Small intestine (tissue), 7 donors: ENCODE measurements at regions not wholly inside any gene's neighbourhood (a gene's known extent, or its start where the extent isn't known, plus 50 kb on each side); places are given as distances from the start of the nearest gene placed in this dataset.
"Not testable (repeated sequence)": the region's sequence is repeated elsewhere in the genome, so short reads cannot be mapped to it uniquely, and the experiment has no call there.

Experiments
- DNase-seq, 2 donors: peaks; one replicate each; pipeline versions ENCODE4 v3.0.0 to v3.0.0-alpha.2; 2013
- FAIRE-seq: peaks from 2 replicates; lab custom pipeline; 2012; peaks lifted over from hg19 to GRCh38; lab: Jason Lieb, UNC
- H3K27ac ChIP-seq, 3 donors: one replicate each; pipeline ENCODE4 v1.5.1; 2013; ENCODE audit warnings: low read length in 2 of 3, mild to moderate bottlenecking in 2 of 3, control low read depth in 1 of 3, inconsistent platforms in 1 of 3, low read depth in 1 of 3, moderate library complexity in 1 of 3
- H3K27me3 ChIP-seq, 3 donors: one replicate each; pipeline ENCODE4 v1.6.1; 2013; ENCODE audit warnings: low read length in 3 of 3, inconsistent platforms in 1 of 3; ENCODE audit not compliant: control insufficient read depth in 3 of 3, insufficient read depth in 3 of 3
- H3K36me3 ChIP-seq, 3 donors: one replicate each; pipeline ENCODE4 v1.6.1; 2013; ENCODE audit warnings: low read length in 3 of 3, inconsistent platforms in 1 of 3, low read depth in 1 of 3, mild to moderate bottlenecking in 1 of 3, moderate library complexity in 1 of 3; ENCODE audit not compliant: control insufficient read depth in 3 of 3, insufficient read depth in 2 of 3
- H3K4me1 ChIP-seq, 3 donors: one replicate each; pipeline ENCODE4 v1.6.1; 2013; ENCODE audit warnings: low read length in 2 of 3, inconsistent platforms in 1 of 3, low read depth in 1 of 3, mild to moderate bottlenecking in 1 of 3, moderate library complexity in 1 of 3; ENCODE audit not compliant: control insufficient read depth in 3 of 3, insufficient read depth in 2 of 3
- H3K4me3 ChIP-seq, 3 donors: one replicate each; pipeline ENCODE4 v1.5.1; 2013; ENCODE audit warnings: low read length in 3 of 3, control low read depth in 1 of 3, inconsistent platforms in 1 of 3, low read depth in 1 of 3, mild to moderate bottlenecking in 1 of 3, moderate library complexity in 1 of 3
- H3K9me3 ChIP-seq, 2 donors: one replicate each; pipeline ENCODE4 v1.6.1; 2013; ENCODE audit warnings: low read depth in 1 of 2, low read length in 1 of 2; ENCODE audit not compliant: control insufficient read depth in 2 of 2, insufficient read depth in 1 of 2
- WGBS, 3 donors: extraction: QIAGEN DNeasy Blood & Tissue Kit; methylation state at CpG; one replicate each; pipeline ENCODE4 v1.1.7; 2013; 5-methylcytosine and 5-hydroxymethylcytosine counted together
- donor health status: healthy with polysubstance abuse.
- donor health status: control.
- donor health status: control.
- donor health status: Bipolar disorder and iron deficiency.
- donor health status: healthy.

DNA sequence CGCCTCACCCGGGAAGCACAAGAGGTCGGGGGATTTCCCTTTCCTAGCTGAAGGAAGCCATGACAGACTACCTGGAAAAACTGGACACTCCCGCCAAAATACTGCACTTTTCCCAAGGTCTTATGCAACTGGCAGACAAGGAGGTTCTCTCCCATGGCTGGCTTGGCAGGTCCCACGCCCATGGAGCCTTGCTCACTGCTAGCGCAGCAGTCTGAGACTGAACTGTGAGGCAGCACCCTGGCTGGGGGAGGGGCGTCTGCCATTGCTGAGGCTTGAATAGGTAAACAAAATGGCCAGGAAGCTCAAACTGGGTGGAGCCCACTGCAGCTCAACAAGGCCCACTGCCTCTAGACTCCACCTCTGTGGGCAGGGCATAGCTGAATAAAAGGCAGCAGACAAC lies 92.1 kb downstream of the C4BPA start:
- not testable (repeated sequence) for DNase-seq, H3K4me1 ChIP-seq, H3K27me3 ChIP-seq, H3K4me3 ChIP-seq, H3K9me3 ChIP-seq, H3K36me3 ChIP-seq, FAIRE-seq, H3K27ac ChIP-seq
- 87 to 94% (median 92%) methylated on average over 7 of the region's 7 CpGs for WGBS, 3 donors

DNA sequence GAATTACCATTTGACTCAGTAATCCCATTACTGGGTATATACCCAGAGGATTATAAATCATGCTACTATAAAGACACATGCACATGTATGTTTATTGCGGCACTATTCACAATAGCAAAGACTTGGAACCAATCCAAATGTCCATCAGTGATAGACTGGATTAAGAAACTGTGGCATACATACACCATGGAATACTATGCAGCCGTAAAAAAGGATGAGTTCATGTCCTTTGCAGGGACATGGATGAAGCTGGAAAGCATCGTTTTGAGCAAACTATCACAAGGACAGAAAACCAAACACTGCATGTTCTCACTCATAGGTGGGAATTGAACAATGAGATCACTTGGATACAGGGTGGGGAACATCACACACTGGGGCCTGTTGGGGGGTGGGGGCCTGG lies 97.5 kb downstream of the C4BPA start:
- FAIRE-seq, H3K9me3 ChIP-seq: not testable (repeated sequence)
- 85 to 97% (median 92%) methylated on average over 3 of the region's 3 CpGs for WGBS, 3 donors

DNA sequence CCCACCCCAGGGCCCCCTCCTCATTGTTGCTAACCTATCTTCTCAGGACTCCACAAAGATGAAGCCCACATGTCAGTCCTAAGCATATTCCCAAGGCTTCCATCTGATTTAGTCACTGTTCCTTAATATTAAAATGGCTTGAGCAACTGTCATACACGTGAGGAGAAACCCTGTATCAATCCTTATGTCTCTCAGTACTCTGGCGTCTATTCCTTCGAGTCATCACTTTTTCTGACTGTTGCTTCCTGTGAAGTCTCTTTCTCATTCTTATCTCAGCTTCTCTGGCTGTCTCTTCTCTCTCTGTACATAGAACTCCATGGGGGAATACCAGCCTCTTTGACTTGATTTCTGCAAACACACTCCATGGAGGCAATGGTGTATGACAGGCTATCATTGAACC lies 98.4 kb downstream of the C4BPA start:
- no peak for FAIRE-seq
- 65 to 89% (median 76%) methylated on average over 3 of the region's 3 CpGs for WGBS, 3 donors
- no peaks in the 10 kb centered on the region for H3K4me1 ChIP-seq

More for the DNA sequence above, 97.5 kb downstream of the C4BPA start:
- not testable (repeated sequence) for H3K4me3 ChIP-seq, H3K27ac ChIP-seq, H3K36me3 ChIP-seq, DNase-seq, H3K4me1 ChIP-seq, H3K27me3 ChIP-seq

DNA sequence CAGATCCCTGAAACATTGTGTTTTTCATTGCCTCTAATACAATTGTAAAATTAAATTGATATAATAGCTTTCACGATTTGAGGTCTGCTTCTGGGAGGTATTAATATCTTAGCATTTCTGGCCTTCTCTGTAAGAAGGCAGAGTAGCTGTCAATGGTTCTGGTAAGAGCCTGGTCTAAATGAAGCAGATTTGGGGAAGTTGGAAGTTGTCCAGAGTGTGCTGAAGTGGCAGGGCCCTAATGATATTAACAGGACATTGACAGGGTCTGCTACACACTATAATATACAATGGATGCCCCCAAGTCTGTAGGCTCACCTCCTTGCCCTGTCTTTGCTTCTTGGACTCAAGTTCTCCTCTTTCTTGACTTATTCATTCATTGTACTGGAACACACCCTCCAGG lies 99.5 kb downstream of the C4BPA start:
- no peaks in the 10 kb centered on the region for H3K27me3 ChIP-seq
- H3K36me3 ChIP-seq, result no peaks in the 10 kb centered on the region
- no peaks in the 10 kb centered on the region for H3K4me1 ChIP-seq
- H3K4me3 ChIP-seq, result no peak overlapping the region
- FAIRE-seq (no peak), DNase-seq (no peak)
- no peak overlapping the region for H3K27ac ChIP-seq
- WGBS, 3 donors, result 90 to 91% (median 91%) methylated on average over 1 of the region's 1 CpG
- peaks cover 0 to 3% of the 10 kb centered on the region in 2 donors for H3K9me3 ChIP-seq

More for the DNA sequence above, 98.4 kb downstream of the C4BPA start:
- no peaks in the 10 kb centered on the region for H3K36me3 ChIP-seq
- H3K27me3 ChIP-seq, result no peaks in the 10 kb centered on the region
- peaks cover 0 to 3% of the 10 kb centered on the region in 2 donors for H3K9me3 ChIP-seq
- DNase-seq, result no peak
- H3K4me3 ChIP-seq, result no peak overlapping the region
- H3K27ac ChIP-seq, result no peak overlapping the region

DNA sequence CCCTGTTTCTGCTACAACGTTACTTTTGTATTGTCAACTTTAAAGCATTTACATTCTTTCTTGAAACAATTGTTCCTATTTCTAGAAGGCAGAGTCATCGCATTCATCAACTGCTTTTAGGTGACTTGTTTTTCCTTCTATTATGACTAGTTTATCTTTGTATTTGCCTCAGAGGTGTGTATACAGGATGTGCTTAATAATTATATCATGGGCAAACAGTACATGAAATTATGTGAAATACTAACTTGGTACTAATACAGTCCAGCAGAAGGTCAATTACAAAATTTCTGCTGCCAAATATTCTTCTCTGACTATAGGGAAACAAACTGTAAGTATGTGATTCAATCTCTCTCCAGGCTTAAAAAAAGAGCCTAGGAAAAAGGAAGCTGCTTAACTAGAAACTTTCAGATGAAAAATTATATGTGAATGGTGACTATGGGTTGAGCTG lies 101.6 kb downstream of the C4BPA start:
- H3K27ac ChIP-seq, result peak overlapping the region in 1 of 3 donors; percentile 50

DNA sequence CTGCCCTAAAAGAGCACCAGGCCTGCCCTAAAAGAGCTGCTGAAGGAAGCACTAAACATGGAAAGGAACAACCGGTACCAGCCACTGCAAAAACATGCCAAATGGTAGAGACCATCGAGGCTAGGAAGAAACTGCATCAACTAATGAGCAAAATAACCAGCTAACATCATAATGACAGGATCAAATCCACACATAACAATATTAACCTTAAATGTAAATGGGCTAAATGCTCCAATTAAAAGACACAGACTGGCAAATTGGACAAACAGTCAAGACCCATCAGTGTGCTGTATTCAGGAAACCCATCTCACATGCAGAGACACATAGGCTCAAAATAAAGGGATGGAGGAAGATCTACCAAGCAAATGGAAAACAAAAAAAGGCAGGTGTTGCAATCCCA lies 104.7 kb downstream of the C4BPA start:
- H3K27me3 ChIP-seq, H3K36me3 ChIP-seq, FAIRE-seq, DNase-seq, H3K4me3 ChIP-seq, H3K4me1 ChIP-seq, H3K27ac ChIP-seq, H3K9me3 ChIP-seq: not testable (repeated sequence)
- WGBS, 3 donors, result 81 to 91% (median 85%) methylated on average over 2 of the region's 2 CpGs

More for the DNA sequence above, 101.6 kb downstream of the C4BPA start:
- WGBS, 3 donors, result 38 to 55% (median 43%) methylated on average over 2 of the region's 2 CpGs
- DNase-seq (no peak), FAIRE-seq (no peak)
- Histone ChIP-seq H3K4me3 (no peak overlapping the region), H3K36me3 (no peaks in the 10 kb centered on the region), H3K9me3 (peaks cover 0 to 3% of the 10 kb centered on the region in 2 donors), H3K4me1 (no peaks in the 10 kb centered on the region), H3K27me3 (no peaks in the 10 kb centered on the region)

DNA sequence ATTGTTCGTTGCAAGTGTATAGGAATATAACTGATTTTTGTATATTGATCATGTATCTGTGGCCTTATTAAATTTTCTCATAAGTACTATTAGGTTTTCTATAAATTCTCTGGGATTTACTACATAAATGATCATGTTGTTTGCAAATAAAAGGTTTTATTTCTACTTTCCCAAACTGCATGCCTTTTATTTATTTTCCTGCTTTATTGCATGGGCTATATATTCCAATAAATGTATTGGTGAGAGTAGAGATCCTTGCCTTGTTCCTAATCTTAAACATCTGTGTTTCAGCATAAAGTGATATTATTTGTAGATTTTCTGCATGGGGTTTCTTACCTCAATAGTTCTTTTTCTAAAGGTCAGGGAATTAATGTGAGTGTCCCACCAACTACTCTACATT lies 107.0 kb upstream of the CD55 start:
- Histone ChIP-seq H3K4me1 (no peaks in the 10 kb centered on the region), H3K4me3 (no peak overlapping the region), H3K27ac (no peak overlapping the region), H3K36me3 (no peaks in the 10 kb centered on the region), H3K9me3 (peaks cover 0 to 3% of the 10 kb centered on the region in 2 donors), H3K27me3 (no peaks in the 10 kb centered on the region)
- DNase-seq (no peak), FAIRE-seq (no peak)
- WGBS, 3 donors, result 87 to 93% (median 88%) methylated on average over 1 of the region's 1 CpG

DNA sequence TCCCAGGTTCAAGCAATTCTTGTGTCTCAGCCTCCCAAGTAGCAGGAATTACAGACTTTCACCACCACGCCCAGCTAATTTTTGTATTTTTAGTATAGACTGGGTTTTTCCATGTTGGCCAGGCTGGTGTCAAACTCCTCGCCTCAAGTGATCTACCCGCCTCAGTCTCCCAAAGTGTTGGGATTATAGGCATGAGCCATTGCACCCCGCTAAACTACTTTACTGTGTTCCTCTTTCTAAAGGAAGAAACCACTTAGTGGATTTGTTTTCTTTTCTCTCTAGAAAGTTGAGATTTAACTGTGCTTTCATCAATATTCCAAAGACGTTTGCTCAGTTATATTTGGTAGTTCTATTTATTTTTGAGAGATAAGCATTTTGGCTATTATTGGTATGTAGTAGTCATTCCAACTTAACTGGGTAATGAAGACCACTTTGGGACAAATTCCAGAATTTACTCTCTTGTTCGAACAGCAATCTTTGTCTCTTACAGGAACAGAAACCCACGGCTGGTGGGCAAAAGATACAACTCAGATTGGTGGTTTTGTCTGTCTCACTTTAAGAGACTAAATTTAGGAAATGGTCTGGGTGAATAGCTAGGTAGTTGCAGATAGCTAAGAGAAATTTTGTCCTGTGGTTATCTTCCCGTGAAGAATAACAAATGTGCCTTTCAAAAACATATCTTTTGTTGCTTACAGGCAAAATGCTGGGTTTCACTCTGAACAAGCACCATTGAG lies 103.5 kb upstream of the CD55 start:
- Histone ChIP-seq H3K4me3 (no peak overlapping the region), H3K36me3 (no peaks in the 10 kb centered on the region), H3K4me1 (no peaks in the 10 kb centered on the region), H3K27me3 (no peaks in the 10 kb centered on the region), H3K27ac (no peak overlapping the region), H3K9me3 (peaks cover 0 to 3% of the 10 kb centered on the region in 2 donors)
- FAIRE-seq, result no peak
- 63 to 83% (median 73%) methylated on average over 8 of the region's 8 CpGs for WGBS, 3 donors
- no peak for DNase-seq
